Renal cortical epithelial cell (primary cell): ENCODE measurements at regions not wholly inside any gene's neighbourhood (a gene's known extent, or its start where the extent isn't known, plus 50 kb on each side); places are given as distances from the start of the nearest gene placed in this dataset.

Experiments used
- DNase-seq: peaks from one replicate; pipeline ENCODE4 v3.0.0-alpha.2; 2011; ENCODE audit warnings: low read depth

DNA sequence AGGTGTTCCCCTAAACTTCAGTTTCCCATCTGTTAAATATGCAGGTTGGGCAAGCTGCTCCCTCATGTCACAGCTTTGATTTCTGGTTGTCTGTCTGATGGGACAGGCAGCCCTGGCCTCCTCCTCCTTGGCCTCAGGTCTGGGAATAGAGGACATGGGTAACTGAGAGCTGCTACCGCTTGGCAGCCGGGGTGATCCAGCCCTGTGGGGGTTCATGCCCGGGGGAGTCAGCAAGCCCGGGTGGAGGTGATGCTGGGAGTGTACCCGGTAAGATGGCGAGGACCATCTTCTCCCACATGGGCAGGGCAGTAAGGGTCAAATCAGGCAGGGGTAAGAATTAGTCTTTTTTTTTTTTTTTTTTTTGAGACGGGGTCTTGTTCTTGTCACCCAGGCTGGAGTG is 845.0 kb downstream of the TBC1D22A start:
- no peak for DNase-seq

DNA sequence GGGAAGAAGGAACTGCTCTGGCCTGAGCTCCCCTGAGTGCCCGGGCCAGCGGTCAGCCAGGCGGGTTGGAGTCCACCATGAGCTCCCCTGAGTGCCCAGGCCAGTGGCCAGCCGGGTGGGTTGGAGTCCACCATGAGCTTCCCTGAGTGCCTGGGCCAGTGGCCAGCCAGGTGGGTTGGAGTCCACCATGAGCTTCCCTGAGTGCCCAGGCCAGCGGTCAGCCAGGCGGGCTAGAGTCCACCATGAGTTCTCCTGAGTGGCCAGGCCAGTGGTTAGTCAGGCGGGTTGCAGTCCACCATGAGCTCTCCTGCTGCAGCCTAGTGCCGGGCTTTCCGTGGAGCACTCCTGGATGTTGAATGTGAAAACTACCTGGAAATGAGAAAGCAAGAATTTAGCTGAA is 844.0 kb downstream of the TBC1D22A start:
- no peak for DNase-seq

GRCh38 chr22:47605886-47606285 is 843.4 kb downstream of the TBC1D22A start:
- DNase-seq = no peak

DNA sequence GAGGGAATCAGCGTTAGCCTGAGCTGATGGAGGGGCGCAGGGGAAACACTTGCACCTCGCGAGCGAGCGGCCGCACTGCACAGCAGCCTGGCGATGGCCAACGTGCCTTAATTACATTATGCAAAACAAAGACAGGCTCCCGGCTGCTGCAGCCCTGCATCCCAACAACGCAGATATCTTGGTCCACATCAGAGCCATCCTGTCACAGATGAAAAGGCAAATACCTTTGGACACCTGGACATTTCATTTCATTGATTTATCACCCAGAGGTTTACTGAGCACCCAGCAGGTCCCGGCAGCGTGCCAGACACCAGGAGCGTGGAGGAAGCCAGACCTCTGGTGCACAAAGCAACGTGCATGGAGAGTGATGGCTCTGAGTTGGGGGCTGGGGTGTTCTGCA is 843.0 kb downstream of the TBC1D22A start:
- DNase-seq = no peak

GRCh38 chr22:47604563-47604962 is 842.1 kb downstream of the TBC1D22A start:
- no peak for DNase-seq

- no peak for DNase-seq
These were observed 840.3 kb downstream of the TBC1D22A start for GRCh38 chr22:47602732-47603131.

- DNase-seq = no peak
These were observed 839.2 kb downstream of the TBC1D22A start for GRCh38 chr22:47601666-47602065.

GRCh38 chr22:47600791-47601625 is 838.6 kb downstream of the TBC1D22A start:
- DNase-seq = no peak

GRCh38 chr22:47600281-47600680 is 837.8 kb downstream of the TBC1D22A start:
- DNase-seq = no peak

- no peak for DNase-seq
These were observed 837.3 kb downstream of the TBC1D22A start for GRCh38 chr22:47599753-47600152.

DNA sequence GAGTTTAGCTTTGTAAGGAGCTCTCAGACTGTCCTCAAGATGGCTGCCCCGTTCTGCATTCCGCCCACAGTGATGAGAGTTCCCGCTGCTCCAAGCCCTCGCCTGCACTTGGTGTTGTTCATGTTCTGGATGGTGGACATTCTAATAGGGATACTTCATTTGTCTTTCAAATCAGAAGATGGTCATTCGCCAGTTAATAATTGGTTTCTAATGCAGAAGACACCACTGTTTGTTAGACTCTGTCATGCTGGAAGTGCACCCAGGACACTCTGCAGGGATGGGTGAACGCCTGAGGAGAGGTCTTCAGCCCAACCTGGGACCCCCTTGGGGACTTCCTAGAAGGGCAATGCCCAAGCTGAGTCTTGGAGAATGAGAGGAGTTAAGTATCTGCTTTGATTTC is 836.4 kb downstream of the TBC1D22A start:
- no peak for DNase-seq

GRCh38 chr22:47597041-47597440 is 834.6 kb downstream of the TBC1D22A start:
- no peak for DNase-seq

DNA sequence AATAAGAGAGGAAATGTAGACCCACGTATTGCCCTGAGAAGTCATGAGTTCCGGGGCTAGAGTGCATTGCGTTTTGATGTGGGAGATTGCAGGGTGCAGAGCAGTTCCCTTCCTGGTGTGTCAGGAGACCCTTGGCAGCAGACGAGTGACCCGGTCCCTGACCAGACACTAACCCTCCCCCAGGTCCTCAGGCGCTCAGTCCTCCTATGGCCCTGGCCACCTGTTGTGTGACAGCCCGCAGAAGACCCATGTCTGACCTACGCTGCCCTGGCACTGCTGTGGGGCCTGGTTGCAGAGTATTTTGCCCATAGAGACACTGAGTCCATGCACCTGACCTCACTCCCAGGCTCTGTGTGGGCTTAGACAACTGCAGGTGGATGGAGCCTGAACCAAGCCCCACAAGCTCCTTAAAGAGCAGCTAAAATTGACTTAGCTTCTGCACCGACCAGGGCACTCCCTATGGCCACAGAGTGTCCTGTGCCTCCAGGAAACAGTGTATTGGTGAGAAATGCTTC is 833.8 kb downstream of the TBC1D22A start:
- no peak for DNase-seq

DNA sequence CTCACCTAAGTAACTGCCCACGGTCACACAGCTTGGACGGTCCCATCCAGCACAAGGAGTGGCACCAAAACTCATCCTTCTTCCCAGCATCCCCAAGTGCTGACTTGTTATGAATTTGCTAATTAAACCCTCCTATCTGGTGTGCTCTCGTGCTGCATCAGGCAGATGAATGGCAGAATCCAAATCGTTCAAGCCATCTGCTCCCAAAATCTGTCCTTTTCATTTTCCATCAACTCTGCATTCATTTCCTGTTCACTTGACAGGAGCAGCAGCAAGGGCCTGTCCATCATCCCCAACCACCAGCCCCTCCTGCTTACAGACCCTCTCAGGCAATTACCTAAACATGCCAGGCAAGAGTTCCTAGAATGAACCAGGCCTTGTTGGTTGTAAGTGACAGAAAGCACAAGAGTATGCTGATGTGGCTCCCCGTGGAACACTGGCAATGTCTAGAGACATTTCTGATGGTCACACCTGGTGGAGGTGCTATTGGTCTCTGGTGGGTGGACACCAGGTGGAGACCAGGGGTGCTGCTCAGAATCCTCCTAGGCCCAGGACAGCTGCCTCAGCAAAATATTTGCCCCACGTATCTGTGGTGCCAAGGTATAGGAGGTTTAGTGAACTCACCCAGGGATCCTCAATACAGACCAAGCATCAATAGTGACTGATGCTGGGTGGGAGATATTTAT is 832.5 kb downstream of the TBC1D22A start:
- DNase-seq = no peak

- DNase-seq = no peak
These were observed 831.5 kb downstream of the TBC1D22A start for GRCh38 chr22:47593911-47594311.

GRCh38 chr22:47593291-47593690 is 830.8 kb downstream of the TBC1D22A start:
- no peak for DNase-seq

- no peak for DNase-seq
These were observed 830.3 kb downstream of the TBC1D22A start for GRCh38 chr22:47592791-47593190.

GRCh38 chr22:47591709-47592108 is 829.3 kb downstream of the TBC1D22A start:
- DNase-seq = no peak

DNA sequence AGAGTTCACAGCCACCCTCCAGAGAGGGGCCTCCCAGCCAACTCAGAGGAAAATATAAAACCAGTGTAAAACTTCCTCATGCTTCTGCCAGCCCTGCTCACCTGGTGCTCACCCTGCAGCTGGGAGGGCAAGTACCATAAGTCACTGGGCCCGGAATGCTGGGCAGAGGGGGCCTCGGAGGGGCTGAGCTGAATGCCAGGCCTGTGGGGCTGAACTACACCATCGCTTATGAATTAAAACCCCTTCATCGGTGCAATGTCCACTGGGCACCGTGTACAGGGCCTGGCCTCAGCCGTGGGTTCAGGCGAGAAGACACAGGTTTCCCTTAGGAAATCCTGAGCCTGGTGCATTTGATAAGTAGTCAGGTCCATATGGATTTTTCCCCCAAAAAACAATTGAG is 828.6 kb downstream of the TBC1D22A start:
- no peak for DNase-seq

DNA sequence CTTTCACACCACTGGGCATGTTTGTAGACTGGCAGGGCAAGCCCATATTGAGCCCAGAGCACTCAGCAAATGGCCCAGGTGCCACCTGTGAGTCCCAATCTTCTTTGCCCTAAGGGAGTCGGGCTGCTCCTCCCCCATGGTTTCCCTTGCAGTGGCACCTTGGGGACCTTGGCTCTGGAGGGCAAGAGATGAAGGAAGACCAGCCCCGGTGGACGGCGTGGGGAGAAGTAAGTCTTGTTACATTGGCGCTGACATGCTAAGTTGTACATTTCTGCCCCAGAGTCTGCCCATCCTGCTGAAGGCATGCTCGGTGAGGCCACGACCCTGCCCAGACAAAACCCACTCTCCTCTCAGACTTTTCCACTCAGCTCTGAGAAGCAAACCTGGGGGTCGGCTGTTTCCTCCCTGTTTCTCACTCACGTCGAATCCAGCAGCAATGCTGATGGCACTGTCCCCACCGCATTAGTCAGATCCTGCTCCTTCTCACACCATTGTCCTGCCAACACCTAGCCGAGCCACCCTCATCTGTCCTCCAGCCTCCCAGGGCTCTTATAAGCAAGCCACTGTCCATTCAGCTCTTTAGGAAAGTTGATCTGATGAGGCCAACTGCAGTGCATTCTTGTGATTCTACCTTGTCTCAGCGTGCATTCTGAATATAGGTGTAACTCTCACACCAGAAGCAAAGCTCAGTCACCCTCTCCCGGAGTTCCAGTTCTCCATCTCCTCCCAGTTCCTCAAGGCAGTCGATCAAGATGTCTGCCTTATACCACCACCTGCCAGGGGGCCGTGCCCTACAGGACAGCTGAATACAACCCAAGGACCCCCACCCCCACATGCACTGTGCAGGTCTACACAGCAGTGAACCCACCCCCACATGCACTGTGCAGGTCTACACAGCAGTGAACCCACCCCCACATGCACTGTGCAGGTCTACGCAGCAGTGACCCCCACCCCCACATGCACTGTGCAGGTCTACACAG is 827.1 kb downstream of the TBC1D22A start:
- no peak for DNase-seq

DNA sequence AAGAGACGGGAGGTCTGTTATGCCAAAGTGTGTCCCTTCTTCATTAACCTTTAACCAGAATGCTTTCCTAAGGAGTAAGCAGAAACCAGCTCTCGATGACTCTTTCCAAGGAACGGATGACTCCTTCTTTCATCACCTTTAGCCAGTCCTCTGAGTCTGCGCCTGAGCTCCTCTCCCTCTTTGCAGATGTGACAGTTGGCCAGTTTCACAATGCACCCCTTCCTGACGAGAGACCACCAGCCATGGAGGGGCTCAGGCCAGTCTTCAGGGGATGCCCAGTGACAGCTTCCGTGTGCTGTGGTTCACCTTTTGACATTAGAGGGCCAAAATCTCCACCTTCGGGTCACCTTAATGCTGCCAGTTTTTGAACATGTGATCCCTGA is 826.1 kb downstream of the TBC1D22A start:
- no peak for DNase-seq
